ENCODE measurements at regions not wholly inside any gene's neighbourhood (a gene's known extent, or its start where the extent isn't known, plus 50 kb on each side); places are given as distances from the start of the nearest gene placed in this dataset.
A peak's percentile ranks its signal among the peaks of the same experiment; 100 is the strongest.
"Not testable (repeated sequence)": the region's sequence is repeated elsewhere in the genome, so short reads cannot be mapped to it uniquely, and the experiment has no call there.

DNA sequence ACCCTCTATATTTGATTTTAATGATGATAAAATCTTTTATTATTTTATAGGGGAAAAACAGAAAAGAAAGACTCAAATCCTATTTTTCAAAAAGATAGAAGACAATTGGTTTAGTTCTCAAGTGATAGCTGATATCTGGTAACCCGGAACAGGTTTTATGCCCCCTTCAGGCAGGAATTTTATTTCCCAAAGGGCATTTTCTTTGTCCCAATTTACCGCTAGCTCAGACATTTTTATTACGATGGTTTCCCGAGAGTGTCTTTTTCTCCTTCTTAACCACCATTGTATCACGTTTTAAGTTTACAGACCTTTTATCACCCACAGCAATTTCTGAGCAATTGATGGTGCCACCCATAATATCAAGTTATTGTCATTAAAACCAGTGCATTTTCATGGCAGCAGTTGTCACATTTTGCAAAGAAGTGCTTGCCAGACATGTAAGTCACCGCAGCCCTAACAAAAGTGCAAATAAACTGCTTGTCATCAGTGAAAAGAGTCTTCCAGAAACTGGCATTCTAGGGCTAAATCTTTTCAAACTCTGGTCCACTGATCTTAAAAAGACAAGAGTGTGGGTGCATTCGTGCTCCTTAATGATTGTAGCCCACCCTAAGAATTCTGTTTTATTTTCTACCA, 204.8 kb upstream of the VCX start:
- no peak for DNase-seq (ENCODE audit: low read depth, low spot score)

DNA sequence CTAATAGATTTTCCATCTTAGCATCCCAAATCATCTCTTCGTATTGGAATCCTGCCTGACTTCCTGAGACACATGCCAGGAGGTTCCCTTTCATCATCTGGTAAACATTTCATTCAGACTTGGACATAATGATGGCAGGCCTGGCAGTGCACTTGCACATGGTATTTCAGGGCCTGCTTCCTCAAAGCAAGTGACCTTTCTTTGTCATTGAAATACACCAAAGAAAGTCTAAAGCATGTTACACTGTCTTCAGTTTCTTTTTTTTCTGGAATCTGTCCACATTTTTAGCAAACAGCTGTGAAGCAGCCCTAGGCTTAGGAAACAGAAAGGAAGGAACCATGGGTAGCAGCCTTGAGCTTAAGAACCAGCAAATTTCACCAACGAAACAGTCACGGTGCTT, 205.9 kb upstream of the VCX start:
- no peak for DNase-seq (ENCODE audit: low read depth, low spot score)

DNA sequence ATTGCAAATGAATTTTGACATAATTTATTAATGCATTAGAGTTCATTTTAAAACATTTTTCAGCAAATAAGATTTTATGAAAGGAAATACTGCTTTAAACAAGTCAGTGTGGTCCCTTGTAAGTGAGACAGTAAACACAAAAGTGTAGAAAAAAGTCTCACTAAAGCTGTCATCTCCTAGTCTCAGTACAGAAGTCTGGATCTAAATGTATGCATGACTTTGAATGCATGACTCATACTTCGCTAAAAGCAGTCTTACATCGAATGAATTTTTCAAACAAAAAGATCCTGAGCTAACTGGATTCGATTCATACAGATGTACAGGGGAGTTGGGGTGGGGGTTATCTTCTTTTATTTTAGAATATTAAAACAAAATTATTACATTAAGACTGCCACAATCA, 207.4 kb upstream of the VCX start:
- DNase-seq (ENCODE audit: low read depth, low spot score): no peak

DNA sequence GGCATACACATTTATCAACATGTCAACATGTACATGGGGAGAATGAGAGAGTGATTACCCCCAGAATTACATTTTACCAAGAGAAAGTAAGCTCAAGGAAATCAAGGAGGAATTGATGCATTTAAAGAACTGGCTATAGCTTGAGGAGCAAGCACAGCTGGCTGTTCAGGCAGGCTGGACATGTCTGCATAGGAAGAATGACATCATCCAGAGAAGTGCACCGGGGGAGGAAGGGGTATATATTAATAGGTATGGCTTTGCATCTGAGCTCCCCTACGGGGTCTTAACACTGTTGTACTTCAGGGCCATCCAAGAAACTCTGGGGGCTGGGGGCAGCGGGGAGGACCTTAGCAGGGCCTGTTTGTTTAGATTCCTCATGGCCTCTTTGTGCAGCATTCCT, 222.4 kb upstream of the VCX start:
- DNase-seq (ENCODE audit: low read depth, low spot score): no peak

DNA sequence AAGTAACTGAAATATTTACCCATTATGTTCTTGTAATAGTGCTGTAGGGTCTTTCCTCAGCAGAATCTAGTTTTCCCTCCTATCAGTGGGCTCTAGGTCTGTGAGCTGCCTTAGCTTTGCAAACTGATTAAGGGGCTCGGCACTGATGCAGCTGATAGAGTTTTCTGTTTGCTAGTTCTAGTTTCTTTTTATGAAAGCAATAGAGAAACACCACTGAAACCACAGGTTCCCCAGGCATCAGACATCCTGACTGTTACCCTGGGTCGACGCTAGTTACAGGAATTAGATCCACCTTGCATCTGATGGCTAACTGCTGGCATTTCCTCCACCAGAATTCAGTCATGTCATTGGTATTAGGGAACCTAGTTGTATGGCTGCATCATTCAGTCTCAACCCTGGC, 225.0 kb upstream of the VCX start:
- DNase-seq (ENCODE audit: low read depth, low spot score): no peak

DNA sequence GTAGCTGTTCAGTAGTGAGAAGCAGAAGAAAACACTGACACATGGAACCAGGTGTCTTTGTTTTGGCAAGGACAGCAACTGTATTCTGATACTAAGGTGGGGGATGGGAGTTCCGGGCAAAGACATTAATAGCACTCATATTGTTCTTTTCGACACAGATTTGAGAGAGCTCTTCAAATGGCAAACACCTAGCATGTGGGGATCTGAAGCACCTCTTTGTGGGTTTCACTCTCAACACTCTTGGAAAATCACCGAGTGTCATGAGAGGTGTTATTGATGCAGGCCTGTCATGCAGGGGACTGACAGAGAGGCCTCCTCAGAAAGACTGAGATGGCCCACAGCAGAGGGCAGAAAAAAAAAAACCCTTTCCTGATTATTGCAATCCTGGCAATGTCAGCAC, 228.4 kb upstream of the VCX start:
- no peak for DNase-seq (ENCODE audit: low read depth, low spot score)

GRCh38 chrX:7608625-7609024, 234.3 kb upstream of the VCX start:
- not testable (repeated sequence) for DNase-seq (ENCODE audit: low read depth, low spot score)

GRCh38 chrX:7606039-7606652, 236.8 kb upstream of the VCX start:
- no peak for DNase-seq (ENCODE audit: low read depth, low spot score)

DNA sequence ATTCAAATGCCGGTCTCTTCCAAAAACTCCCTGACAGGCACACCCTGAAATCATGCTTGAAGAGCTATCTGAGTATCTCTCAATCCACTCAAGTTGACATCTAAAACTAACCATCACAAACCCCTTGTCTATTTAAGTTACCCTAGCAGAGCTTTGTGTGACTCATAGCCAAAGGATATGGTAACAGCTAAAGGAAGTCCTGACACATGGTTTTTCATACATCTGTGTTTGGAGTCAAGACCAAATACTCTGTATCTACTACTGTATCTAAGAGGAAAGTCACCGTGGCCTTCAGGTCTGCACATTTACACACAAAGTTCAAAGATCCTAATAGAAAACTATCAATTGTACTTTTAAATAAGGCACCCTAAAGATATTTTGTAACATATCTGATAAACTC, 239.6 kb upstream of the VCX start:
- no peak for DNase-seq (ENCODE audit: low read depth, low spot score)

GRCh38 chrX:7596822-7597221, 246.1 kb upstream of the VCX start:
- no peak for DNase-seq (ENCODE audit: low read depth, low spot score)

- DNase-seq (ENCODE audit: low read depth, low spot score): not testable (repeated sequence)
Measured at GRCh38 chrX:7593370-7593769, 249.6 kb upstream of the VCX start.

- peak; percentile 5 for DNase-seq (ENCODE audit: low read depth, low spot score)
Measured at GRCh38 chrX:7586126-7586525, 256.8 kb upstream of the VCX start.

DNA sequence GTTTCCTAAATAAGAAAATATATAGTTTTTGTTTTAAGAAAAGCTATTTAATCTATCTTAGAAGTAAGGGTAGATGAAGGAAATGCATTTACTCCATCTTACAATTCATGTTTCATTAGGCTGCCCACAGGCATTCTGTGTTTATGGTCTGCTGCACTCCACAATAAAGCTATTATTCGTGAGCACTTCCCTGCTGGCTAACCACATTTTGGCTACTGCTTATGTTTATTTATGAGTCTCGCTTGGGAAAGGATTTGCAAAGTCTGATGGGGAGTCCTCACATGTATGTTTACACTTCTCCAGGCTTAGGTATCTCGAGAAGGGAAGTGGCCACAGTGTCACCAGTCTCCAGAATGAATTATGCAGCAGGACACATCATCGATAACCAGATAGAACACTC, 260.8 kb upstream of the VCX start:
- no peak for DNase-seq (ENCODE audit: low read depth, low spot score)

- no peak for DNase-seq (ENCODE audit: low read depth, low spot score)
Measured at GRCh38 chrX:7580127-7580526, 262.8 kb upstream of the VCX start.

DNA sequence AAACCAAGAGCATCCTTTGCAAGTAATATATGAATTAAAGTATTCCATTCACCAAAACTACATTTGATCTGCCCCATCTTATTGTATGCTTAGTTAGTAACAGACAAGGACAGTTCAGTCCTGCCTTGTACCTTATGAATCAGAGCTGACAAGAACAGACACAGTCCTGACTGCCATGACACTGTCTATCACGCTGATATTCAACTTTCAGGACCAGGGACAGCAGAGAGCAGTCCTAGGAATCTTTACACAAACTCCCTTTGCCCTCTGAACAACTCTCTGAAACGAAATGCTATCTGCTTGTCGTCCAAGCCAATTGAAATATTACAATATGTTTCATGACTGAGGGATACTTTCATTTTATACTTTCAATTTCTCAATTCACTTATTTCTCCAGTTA, 268.6 kb upstream of the VCX start:
- DNase-seq (ENCODE audit: low read depth, low spot score): no peak

GRCh38 chrX:7570432-7571029, 272.4 kb upstream of the VCX start:
- DNase-seq (ENCODE audit: low read depth, low spot score): no peak

- DNase-seq (ENCODE audit: low read depth, low spot score): no peak
Measured at GRCh38 chrX:7568597-7568996, 274.4 kb upstream of the VCX start.

DNA sequence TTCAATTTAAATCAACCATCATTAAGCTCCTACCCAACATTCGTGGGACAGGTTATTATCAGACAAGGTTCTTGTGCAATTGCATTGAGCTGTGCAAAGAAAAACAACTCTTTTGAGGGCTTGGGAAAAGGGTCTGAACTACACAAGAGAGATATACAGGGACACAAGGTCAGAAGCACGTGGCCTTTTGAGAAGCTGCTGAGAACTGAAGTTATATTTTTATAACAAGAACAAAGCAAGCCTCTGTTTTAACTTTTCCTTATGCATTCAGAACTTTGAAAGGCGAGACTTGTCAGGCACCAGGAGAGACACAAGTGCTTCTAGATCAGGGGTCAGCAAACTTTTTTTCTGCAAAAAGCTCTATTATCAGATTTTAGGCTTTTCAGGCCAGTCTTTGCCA, 274.8 kb upstream of the VCX start:
- DNase-seq (ENCODE audit: low read depth, low spot score): no peak

GRCh38 chrX:7552760-7553159, 290.2 kb upstream of the VCX start:
- DNase-seq (ENCODE audit: low read depth, low spot score): no peak

- no peak for DNase-seq (ENCODE audit: low read depth, low spot score)
Measured at GRCh38 chrX:7546551-7547080, 296.4 kb upstream of the VCX start.

DNA sequence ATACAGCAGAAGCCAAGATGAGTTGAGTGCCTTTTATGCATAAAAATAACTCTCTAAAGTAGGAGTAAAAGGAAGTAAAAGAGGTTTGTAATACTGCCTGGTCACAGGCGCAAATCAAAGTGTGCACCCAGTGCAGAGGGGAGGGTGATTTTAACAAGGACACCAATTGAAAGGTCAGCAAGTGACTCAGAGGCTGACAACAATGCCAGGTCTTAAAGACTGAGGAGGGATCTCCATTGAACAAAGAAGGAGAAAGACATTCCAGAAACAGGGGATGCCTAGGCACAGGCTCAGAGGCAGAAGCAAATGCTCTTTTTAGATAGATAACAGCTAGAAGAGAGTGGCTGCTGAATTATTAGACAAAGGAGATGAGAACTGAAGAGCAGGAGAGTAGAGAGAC, 297.4 kb upstream of the VCX start:
- DNase-seq (ENCODE audit: low read depth, low spot score): no peak

DNA sequence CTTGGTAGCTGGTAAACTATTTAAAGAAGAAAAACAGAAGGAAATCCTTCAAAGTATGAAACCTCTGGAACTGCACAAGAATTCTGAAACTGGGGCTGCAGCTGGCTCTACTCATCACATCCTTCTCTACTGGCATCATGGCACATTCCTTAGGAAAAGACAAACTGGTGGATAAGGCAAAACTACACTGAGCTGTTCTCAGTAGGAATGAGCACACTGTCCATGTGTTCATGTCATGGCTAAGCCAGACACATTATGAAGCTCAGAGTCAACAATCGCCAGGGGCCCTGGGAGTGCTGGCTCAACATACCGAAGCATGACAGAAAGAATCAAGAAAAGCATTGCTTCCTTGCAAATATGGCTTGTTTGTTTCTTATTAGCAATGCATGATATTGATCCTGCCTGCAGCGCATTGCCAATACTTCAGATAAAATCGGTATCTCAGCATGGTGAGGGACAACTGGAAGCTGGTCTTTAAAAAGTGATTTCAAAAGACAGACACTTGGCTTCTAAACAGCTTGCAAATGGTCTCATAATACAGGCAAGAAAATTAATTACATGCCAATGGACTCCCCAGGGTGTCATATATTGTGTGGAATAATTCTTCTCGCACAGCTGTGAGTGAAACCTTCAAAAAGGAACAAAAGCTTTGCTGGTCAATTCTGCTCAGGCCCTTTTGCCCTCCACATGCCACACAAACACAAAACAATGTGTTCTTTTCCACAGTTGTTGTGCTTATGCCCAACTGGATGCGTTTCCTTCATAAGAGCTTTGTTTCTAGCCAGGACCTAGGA, 300.2 kb upstream of the VCX start:
- no peak for DNase-seq (ENCODE audit: low read depth, low spot score)

All from brain pericyte (primary cell).